ENCODE measurements at regions not wholly inside any gene's neighbourhood (a gene's known extent, or its start where the extent isn't known, plus 50 kb on each side); places are given as distances from the start of the nearest gene placed in this dataset.

DNA sequence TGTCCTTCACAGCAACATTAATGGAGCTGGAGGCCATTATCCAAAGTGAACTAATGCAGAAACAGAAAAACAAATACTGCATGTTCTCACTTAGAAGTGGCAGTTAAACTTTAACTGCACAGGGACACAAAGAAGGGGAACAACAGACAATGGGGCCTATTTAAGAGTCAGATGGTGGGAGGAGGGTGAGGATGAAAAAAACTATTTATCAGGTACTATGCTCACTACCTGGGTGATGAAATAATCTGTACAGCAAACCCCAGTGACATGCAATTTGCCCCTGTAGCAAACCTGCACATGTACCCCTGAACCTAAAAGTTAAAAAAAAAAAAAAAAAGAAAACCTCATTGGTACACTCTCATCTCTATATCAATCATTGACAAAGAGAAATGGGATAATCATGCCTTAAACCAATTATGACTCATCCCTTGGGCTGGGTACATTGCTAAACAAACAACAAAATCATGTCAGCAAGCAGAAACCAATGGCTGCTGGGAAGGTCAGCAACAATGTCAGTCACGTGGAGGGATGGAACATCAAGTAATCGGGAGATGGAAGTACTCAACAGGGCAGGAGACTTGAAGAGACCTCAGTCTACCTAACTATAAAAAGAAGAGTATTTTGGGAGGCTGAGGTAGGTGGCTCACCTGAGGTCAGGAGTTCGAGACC lies 479.2 kb downstream of the RMST start:
- DNase-seq (ENCODE audit: low spot score) = no peak
- TF ChIP-seq POLR2AphosphoS5 (IDR thresholded peaks at IDR 0.05) (no peak), POLR2A (IDR thresholded peaks at IDR 0.05) (no peak)
- TF ChIP-seq, protein P1, sequence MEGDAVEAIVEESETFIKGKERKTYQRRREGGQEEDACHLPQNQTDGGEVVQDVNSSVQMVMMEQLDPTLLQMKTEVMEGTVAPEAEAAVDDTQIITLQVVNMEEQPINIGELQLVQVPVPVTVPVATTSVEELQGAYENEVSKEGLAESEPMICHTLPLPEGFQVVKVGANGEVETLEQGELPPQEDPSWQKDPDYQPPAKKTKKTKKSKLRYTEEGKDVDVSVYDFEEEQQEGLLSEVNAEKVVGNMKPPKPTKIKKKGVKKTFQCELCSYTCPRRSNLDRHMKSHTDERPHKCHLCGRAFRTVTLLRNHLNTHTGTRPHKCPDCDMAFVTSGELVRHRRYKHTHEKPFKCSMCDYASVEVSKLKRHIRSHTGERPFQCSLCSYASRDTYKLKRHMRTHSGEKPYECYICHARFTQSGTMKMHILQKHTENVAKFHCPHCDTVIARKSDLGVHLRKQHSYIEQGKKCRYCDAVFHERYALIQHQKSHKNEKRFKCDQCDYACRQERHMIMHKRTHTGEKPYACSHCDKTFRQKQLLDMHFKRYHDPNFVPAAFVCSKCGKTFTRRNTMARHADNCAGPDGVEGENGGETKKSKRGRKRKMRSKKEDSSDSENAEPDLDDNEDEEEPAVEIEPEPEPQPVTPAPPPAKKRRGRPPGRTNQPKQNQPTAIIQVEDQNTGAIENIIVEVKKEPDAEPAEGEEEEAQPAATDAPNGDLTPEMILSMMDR (IDR thresholded peaks at IDR 0.05) = no peak
- Histone ChIP-seq H3K27me3 (replicated peaks; ENCODE audit: insufficient read depth) (no peaks in the 10 kb centered on the region), H3K9me3 (no peaks in the 10 kb centered on the region), H3K36me3 (no peaks in the 10 kb centered on the region), H3K27ac (no peak overlapping the region), H3K4me3 (no peak overlapping the region), H3K4me1 (replicated peaks) (no peaks in the 10 kb centered on the region)
- intact Hi-C loops (cut with DNase I) = no loop called here
- 92% methylated on average over 3 of the region's 3 CpGs for WGBS

DNA sequence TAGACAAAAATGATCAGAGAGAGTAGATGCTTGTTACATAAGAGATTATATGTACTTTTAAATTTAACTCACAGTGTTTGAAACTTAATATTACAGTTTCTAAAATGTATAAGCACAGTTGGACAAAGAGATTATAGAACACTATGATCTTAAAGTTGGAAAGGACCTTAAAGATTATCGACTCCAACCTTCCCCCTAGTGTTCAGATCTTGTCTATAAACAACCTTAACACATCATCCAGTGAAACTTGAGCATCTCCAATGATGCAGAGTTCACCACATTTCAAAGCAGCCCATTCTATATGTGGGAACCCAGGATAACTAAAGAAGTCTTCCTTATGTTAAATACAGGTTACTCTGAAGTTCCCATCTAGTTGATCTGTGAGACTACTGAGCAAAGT lies 480.8 kb downstream of the RMST start:
- intact Hi-C loops (cut with DNase I) = no loop called here
- Histone ChIP-seq H3K27me3 (replicated peaks; ENCODE audit: insufficient read depth) (no peaks in the 10 kb centered on the region), H3K36me3 (no peaks in the 10 kb centered on the region), H3K27ac (no peak overlapping the region), H3K9me3 (no peaks in the 10 kb centered on the region), H3K4me3 (no peak overlapping the region), H3K4me1 (replicated peaks) (no peaks in the 10 kb centered on the region)
- TF ChIP-seq, protein P1 (IDR thresholded peaks at IDR 0.05) = peak in 1 of 4 experiments; percentile 17
- no peak for TF ChIP-seq POLR2A (IDR thresholded peaks at IDR 0.05)
- DNase-seq (ENCODE audit: low spot score) = no peak
- 40% methylated on average over 1 of the region's 1 CpG for WGBS

DNA sequence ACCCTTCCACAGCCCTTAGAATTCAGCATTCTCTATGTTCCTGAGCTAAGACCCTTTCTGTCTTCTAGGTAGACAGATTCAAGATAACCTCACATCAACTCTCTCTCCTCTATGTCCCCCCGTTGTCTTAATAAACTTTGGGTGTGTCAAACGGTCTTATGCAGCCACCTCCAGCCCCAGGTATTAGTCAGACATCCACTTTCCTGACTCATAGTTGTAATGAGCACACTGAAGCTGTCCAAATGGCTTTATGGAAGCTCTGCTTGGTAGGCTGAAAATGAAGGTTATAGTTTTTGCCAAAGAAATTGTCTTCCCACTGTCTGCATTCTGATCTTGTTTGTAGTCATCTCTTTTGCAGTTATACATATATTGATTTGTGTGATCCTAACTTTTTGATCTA lies 482.0 kb downstream of the RMST start:
- no peak overlapping the region for H3K4me3 ChIP-seq
- 82% methylated on average over 2 of the region's 2 CpGs for WGBS
- H3K27me3 ChIP-seq (replicated peaks; ENCODE audit: insufficient read depth) = no peaks in the 10 kb centered on the region
- TF ChIP-seq, protein P1 (IDR thresholded peaks at IDR 0.05) = no peak
- no peak for TF ChIP-seq POLR2A (IDR thresholded peaks at IDR 0.05)
- DNase-seq (ENCODE audit: low spot score) = no peak
- no peaks in the 10 kb centered on the region for H3K36me3 ChIP-seq
- intact Hi-C loops (cut with DNase I) = no loop called here
- H3K27ac ChIP-seq = no peak overlapping the region
- H3K4me1 ChIP-seq (replicated peaks) = no peaks in the 10 kb centered on the region
- H3K9me3 ChIP-seq = no peaks in the 10 kb centered on the region

DNA sequence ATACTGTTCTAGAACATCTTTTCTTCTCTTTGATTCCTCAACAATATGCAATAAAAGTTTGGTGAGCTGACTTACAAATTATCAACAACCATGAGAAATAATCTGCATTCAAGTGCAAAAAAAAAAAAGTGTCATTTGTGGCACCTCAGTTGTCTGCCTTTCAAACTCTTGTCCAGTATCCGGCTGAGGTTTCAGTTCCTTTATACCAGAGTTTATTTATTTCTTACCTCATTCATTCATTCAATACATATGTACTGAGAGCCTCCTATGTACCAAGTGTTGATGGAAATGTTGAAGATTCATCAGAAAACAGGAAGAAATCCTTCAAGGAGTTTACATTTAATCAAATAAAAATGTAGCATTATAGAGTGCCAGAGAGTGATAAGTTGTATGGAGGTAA lies 484.1 kb downstream of the RMST start:
- WGBS = 100% methylated on average over 1 of the region's 1 CpG
- TF ChIP-seq, protein P1 (IDR thresholded peaks at IDR 0.05) = no peak
- TF ChIP-seq POLR2A (IDR thresholded peaks at IDR 0.05) (no peak), POLR2AphosphoS5 (IDR thresholded peaks at IDR 0.05) (no peak)
- Histone ChIP-seq H3K36me3 (no peaks in the 10 kb centered on the region), H3K27me3 (replicated peaks; ENCODE audit: insufficient read depth) (no peaks in the 10 kb centered on the region), H3K4me3 (no peak overlapping the region), H3K4me1 (replicated peaks) (no peaks in the 10 kb centered on the region), H3K9me3 (no peaks in the 10 kb centered on the region), H3K27ac (no peak overlapping the region)
- intact Hi-C loops (cut with DNase I) = no loop called here
- DNase-seq (ENCODE audit: low spot score) = no peak

DNA sequence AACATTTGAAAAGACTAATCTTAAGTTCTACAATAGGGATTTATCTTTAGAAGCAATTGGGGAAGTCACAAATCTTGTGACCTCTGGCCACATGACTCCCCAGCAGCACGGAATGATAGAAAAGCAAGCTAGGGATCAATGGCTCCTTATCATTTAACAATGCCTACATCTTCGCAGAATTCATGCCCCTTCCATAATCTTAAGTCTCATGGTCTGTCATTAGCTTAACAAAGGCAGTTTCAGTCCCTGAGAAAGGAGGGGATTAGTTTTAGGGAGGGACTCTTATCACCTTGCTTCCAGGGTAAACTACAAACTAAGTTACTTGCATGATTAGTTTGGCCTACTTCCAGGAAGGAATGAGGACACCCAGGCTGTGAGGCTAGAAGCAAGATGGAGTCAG lies 486.0 kb downstream of the RMST start:
- intact Hi-C loops (cut with DNase I) = no loop called here
- 90% methylated on average over 2 of the region's 2 CpGs for WGBS

More for the DNA sequence above, 486.0 kb downstream of the RMST start:
- no peaks in the 10 kb centered on the region for H3K9me3 ChIP-seq
- H3K36me3 ChIP-seq = no peaks in the 10 kb centered on the region
- no peaks in the 10 kb centered on the region for H3K27me3 ChIP-seq (replicated peaks; ENCODE audit: insufficient read depth)
- no peak for DNase-seq (ENCODE audit: low spot score)
- no peak overlapping the region for H3K27ac ChIP-seq
- H3K4me1 ChIP-seq (replicated peaks) = no peaks in the 10 kb centered on the region
- TF ChIP-seq POLR2AphosphoS5 (IDR thresholded peaks at IDR 0.05) = no peak
- TF ChIP-seq, protein P1 (IDR thresholded peaks at IDR 0.05) = no peak
- no peak for TF ChIP-seq POLR2A (IDR thresholded peaks at IDR 0.05)
- H3K4me3 ChIP-seq = no peak overlapping the region
